H54 (cell line): ENCODE measurements at regions not wholly inside any gene's neighbourhood (a gene's known extent, or its start where the extent isn't known, plus 50 kb on each side); places are given as distances from the start of the nearest gene placed in this dataset.

Experiments used
- DNase-seq: peaks from one replicate; pipeline ENCODE4 v3.0.0; 2011; ENCODE audit warnings: low spot score, mixed read lengths; ENCODE audit not compliant: insufficient read length
- FAIRE-seq: peaks from 3 replicates; lab custom pipeline; 2011; peaks lifted over from hg19 to GRCh38; lab: Jason Lieb, UNC
- POLR2A ChIP-seq: IDR thresholded peaks from 2 replicates; pipeline ENCODE4 v1.6.1; 2011; ENCODE audit warnings: low read depth, mild to moderate bottlenecking, low read length

GRCh38 chr22:47768027-47768426 lies 1005.6 kb downstream of the TBC1D22A start:
- FAIRE-seq, result no peak
- no peak for DNase-seq
- no peak for TF ChIP-seq POLR2A

DNA sequence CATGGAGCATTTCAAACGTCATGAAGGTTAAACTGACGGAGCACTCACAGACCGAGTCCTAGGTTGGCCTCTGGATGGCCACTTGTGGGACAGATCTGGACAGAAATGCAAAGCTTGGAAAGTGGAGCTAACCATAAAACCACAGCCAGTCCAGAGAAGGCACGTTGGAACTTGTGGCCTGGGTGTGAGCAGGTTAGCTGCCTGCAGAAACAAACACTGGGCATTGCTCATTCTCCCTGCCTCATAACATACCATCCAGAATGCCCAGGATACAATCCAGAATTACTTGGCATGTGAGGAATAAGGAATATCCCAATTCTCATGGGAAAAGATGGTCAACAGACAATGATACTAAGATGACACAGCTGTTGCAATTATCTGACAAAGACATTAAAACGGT lies 1005.0 kb downstream of the TBC1D22A start:
- DNase-seq (no peak), FAIRE-seq (no peak)
- no peak for TF ChIP-seq POLR2A

DNA sequence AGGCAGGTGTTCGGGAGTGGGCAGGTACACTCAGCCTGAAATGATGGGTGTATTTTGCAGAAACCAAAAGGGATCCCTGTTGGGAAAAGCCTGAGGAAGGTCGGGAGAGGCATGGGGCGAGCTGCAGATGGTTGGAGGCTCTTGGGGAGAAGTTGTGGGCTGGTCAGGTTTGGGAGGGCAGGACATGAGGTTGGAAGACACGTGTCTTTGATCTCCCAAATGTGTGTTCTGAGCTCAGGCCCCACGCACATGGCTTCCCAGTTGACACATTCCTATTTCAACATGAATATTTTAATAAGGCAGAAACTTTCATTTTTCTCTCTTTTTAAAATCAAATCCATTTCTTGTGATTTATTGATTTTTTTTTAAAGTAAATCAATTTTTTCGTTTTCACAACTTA lies 1003.3 kb downstream of the TBC1D22A start:
- DNase-seq, result no peak
- FAIRE-seq, result no peak
- TF ChIP-seq POLR2A, result no peak

GRCh38 chr22:47762141-47762540 lies 999.7 kb downstream of the TBC1D22A start:
- no peak for TF ChIP-seq POLR2A
- FAIRE-seq, result no peak

DNA sequence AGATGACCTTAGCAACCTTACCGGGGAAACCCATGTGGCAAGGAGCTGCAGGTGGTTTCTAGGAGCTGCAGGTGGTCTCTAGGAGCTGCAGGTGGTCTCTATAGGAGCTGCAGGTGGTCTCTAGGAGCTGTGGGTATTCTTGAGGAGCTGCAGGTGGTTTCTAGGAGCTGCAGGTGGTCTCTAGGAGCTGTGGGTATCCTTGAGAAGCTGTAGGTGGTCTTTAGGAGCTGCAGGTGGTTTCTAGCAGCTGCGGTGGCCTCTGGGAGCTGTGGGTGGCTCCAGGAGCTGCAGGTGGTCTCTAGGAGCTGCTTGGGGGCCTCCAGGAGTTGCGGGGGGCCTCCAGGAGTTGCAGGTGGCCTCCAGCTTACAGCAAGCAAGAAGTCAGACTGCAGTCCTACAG lies 997.5 kb downstream of the TBC1D22A start:
- TF ChIP-seq POLR2A, result no peak
- no peak for DNase-seq
- no peak for FAIRE-seq

More at GRCh38 chr22:47762141-47762540, 999.7 kb downstream of the TBC1D22A start:
- DNase-seq, result no peak

- no peak for FAIRE-seq
- no peak for DNase-seq
- no peak for TF ChIP-seq POLR2A
These were observed 995.3 kb downstream of the TBC1D22A start for GRCh38 chr22:47757741-47758140.

DNA sequence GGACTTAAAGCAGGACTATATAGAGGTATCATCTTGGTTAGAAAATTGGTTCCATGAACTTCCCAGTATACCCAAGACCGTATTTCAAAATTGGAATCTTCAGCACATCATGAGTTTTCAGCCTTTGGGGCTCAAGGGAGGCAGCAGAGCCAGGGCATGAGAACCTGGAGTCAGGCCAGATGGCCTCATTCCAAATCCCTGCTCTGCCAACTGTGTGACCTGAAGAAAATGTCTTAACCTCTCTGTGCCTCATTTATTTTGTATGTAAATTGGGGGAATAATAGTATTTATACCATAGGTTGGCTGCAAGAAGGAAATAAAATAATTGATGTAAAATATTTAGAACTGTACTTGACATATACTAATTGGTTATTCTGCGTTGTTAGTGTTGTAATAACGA lies 987.6 kb downstream of the TBC1D22A start:
- FAIRE-seq (no peak), DNase-seq (no peak)
- no peak for TF ChIP-seq POLR2A

GRCh38 chr22:47748957-47749356 lies 986.5 kb downstream of the TBC1D22A start:
- FAIRE-seq (no peak), DNase-seq (no peak)
- TF ChIP-seq POLR2A, result no peak

- FAIRE-seq, result no peak
These were observed 985.8 kb downstream of the TBC1D22A start for GRCh38 chr22:47748271-47748670.

DNA sequence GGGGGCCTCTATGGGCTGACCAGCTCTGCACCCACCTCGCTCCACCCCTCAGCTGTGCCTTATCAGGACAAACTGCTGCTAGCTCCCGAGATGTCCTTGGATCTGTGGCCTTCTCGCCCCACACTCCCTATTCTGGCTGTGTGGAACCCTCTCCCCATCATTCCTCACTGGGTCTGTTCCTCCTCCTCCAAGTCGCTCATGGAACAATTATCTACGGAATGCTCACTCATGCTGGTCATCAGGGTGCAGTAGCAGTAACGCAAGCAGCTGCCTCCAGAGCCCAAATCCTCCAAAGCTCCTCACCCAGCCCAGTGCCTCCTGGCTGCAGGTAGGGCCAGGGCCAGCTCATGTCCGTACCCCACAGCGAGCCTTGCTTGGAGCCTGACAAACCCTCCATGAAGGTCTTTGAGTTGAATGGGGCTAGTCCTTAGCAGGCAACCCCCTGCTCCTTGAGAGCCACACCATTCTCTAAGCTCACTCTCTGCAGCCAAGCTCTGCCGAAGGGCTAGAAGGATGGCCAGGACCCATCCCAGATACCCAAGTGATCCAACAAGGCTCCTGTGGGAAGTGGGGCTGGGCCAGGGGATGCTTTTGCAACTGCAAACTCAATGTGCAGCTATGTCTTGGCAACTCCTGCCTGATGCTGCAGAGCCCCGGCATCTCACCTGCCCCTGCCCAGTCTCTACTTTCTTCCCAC lies 977.8 kb downstream of the TBC1D22A start:
- no peak for TF ChIP-seq POLR2A
- FAIRE-seq (no peak), DNase-seq (no peak)

More at GRCh38 chr22:47748271-47748670, 985.8 kb downstream of the TBC1D22A start:
- TF ChIP-seq POLR2A, result no peak
- no peak for DNase-seq

GRCh38 chr22:47739291-47740015 lies 977.0 kb downstream of the TBC1D22A start:
- TF ChIP-seq POLR2A, result no peak
- FAIRE-seq, result no peak
- no peak for DNase-seq

GRCh38 chr22:47738472-47739013 lies 976.1 kb downstream of the TBC1D22A start:
- FAIRE-seq (no peak), DNase-seq (no peak)
- TF ChIP-seq POLR2A, result no peak

GRCh38 chr22:47736186-47737034 lies 974.0 kb downstream of the TBC1D22A start:
- peak; percentile 24 for DNase-seq
- no peak for TF ChIP-seq POLR2A
- peak; percentile 53 for FAIRE-seq
